Activated naive CD8-positive, alpha-beta T cell treated with anti-CD3 and anti-CD28 coated beads, Interleukin-2, amount 50 U/mL, for 24 hours (primary cell): ENCODE measurements at regions not wholly inside any gene's neighbourhood (a gene's known extent, or its start where the extent isn't known, plus 50 kb on each side); places are given as distances from the start of the nearest gene placed in this dataset.

ENCODE experiments used
- ATAC-seq: fragments of 150-1000 bp; cut with Tn5 transposase; one replicate; pipeline ENCODE4 v1.10.0; 2021
- DNase-seq: peaks from one replicate; pipeline ENCODE4 v3.0.0; 2021
- H3K27ac Mint-ChIP-seq: one replicate; pipeline ENCODE4 v1.8.0; 2021; ENCODE audit warnings: mild to moderate bottlenecking, mixed read lengths
- H3K27me3 Mint-ChIP-seq: one replicate; pipeline ENCODE4 v1.8.0; 2021; ENCODE audit warnings: mixed read lengths
- H3K36me3 Mint-ChIP-seq: one replicate; pipeline ENCODE4 v1.8.0; 2021; ENCODE audit warnings: low read depth, mixed read lengths
- H3K4me1 Mint-ChIP-seq: one replicate; pipeline ENCODE4 v1.8.0; 2021; ENCODE audit warnings: mixed read lengths
- H3K4me3 Mint-ChIP-seq: one replicate; pipeline ENCODE4 v1.8.0; 2021; ENCODE audit warnings: mild to moderate bottlenecking, moderate library complexity, mixed read lengths
- H3K9me3 Mint-ChIP-seq: one replicate; pipeline ENCODE4 v1.8.0; 2021; ENCODE audit warnings: mixed read lengths

DNA sequence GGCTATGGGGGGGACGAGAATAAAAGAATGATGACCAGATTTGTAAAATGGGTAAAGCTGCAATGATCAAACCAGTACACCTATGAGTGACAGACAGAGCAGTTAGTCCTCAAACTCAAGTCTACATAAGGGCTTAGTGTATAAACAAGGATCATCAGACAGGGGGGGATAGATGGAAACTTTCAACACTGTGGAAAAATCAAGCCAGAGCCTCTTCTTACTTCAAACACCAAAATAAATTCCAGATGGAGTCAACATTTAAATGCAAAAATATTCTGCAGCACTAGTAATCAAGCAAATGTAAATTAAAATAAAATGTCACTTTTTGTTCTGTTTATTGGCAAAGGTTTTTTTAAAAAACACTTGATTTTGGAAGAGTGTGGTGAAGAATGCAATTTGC lies 205.9 kb upstream of the RGMA start:
- Mint-ChIP-seq H3K4me3 (no peak overlapping the region), H3K4me1 (no peaks in the 10 kb centered on the region), H3K36me3 (no peaks in the 10 kb centered on the region), H3K27ac (no peak overlapping the region), H3K9me3 (no peaks in the 10 kb centered on the region), H3K27me3 (peaks cover 14% of the 10 kb centered on the region)
- no peak for DNase-seq
- no peak for ATAC-seq

DNA sequence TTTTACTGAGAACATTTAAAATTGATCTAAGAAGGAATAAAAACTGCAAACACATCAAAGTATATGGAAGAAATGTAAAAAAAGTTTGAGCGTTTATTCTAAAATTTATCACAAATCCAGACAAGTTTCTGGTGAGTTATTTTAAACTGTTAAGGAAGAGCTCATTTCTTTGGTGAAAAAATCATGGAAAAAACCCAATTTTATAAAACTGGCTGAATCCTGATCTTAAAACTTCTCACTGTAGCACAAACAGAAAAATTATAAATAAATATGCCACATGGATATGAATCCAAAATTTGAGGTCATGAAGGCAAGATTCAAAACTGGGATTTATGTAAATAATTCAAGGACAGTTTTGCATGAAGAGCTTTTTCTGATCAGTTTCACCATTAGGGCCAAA lies 205.1 kb upstream of the RGMA start:
- H3K4me3 Mint-ChIP-seq = no peak overlapping the region
- no peaks in the 10 kb centered on the region for H3K9me3 Mint-ChIP-seq
- H3K36me3 Mint-ChIP-seq = no peaks in the 10 kb centered on the region
- H3K27ac Mint-ChIP-seq = no peak overlapping the region
- no peaks in the 10 kb centered on the region for H3K4me1 Mint-ChIP-seq
- ATAC-seq (no peak), DNase-seq (no peak)
- peaks cover 18% of the 10 kb centered on the region for H3K27me3 Mint-ChIP-seq

DNA sequence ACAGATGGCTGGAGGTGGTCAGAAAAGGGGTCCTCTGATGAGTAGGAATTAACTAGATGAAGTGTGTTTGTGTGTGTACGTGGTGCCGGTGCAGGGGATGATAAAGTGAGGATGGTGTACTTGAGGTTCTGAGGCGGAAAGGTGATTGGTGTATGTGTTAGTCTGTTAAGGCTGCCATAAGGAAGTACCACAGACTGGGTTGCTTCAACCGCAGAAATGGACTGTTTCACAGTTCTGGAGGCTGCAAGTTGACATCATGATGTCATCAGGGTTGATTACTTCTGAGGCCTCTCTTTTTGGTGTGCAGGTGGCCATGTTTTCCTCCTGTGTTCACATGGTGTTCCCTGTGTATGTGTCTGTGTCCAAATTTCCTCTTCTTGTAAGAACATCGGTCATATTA lies 202.4 kb upstream of the RGMA start:
- peaks cover 15% of the 10 kb centered on the region for H3K27me3 Mint-ChIP-seq
- H3K27ac Mint-ChIP-seq = no peak overlapping the region
- DNase-seq (no peak), ATAC-seq (no peak)
- H3K36me3 Mint-ChIP-seq = no peaks in the 10 kb centered on the region
- H3K4me1 Mint-ChIP-seq = no peaks in the 10 kb centered on the region
- no peaks in the 10 kb centered on the region for H3K9me3 Mint-ChIP-seq
- H3K4me3 Mint-ChIP-seq = no peak overlapping the region

DNA sequence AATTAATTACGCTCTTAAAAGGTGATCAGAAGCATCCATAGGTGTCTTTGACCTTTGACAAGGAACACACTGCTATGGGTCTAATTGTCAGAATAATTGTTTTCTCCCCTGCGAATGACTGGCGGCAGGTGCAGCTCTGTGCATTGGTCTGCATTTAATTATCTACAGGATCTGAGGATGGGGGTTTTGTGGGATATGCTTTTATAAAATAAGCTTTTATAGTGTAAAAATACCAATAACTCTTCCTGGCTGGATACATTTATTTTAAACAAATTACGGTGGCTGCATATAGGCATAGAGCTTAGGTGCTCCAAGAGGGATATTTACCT lies 201.6 kb upstream of the RGMA start:
- Mint-ChIP-seq H3K4me3 (no peak overlapping the region), H3K9me3 (no peaks in the 10 kb centered on the region), H3K27me3 (peaks cover 15% of the 10 kb centered on the region), H3K36me3 (no peaks in the 10 kb centered on the region), H3K4me1 (no peaks in the 10 kb centered on the region), H3K27ac (no peak overlapping the region)
- no peak for ATAC-seq
- no peak for DNase-seq

GRCh38 chr15:93289941-93290617 lies 201.1 kb upstream of the RGMA start:
- Mint-ChIP-seq H3K27me3 (peaks cover 15% of the 10 kb centered on the region), H3K9me3 (no peaks in the 10 kb centered on the region)

GRCh38 chr15:93288728-93289294 lies 199.8 kb upstream of the RGMA start:
- DNase-seq (no peak), ATAC-seq (no peak)
- Mint-ChIP-seq H3K27ac (no peak overlapping the region), H3K27me3 (peaks cover 15% of the 10 kb centered on the region), H3K9me3 (no peaks in the 10 kb centered on the region), H3K36me3 (no peaks in the 10 kb centered on the region), H3K4me1 (no peaks in the 10 kb centered on the region), H3K4me3 (no peak overlapping the region)

More at GRCh38 chr15:93289941-93290617, 201.1 kb upstream of the RGMA start:
- no peak for ATAC-seq
- Mint-ChIP-seq H3K36me3 (no peaks in the 10 kb centered on the region), H3K27ac (no peak overlapping the region), H3K4me1 (no peaks in the 10 kb centered on the region), H3K4me3 (no peak overlapping the region)
- DNase-seq = no peak

- Mint-ChIP-seq H3K36me3 (no peaks in the 10 kb centered on the region), H3K9me3 (no peaks in the 10 kb centered on the region), H3K4me1 (no peaks in the 10 kb centered on the region), H3K27me3 (peaks cover 13% of the 10 kb centered on the region), H3K27ac (no peak overlapping the region), H3K4me3 (no peak overlapping the region)
- ATAC-seq (no peak), DNase-seq (no peak)
Measured at GRCh38 chr15:93286446-93286845, 197.4 kb upstream of the RGMA start.

GRCh38 chr15:93283854-93284253 lies 194.8 kb upstream of the RGMA start:
- DNase-seq = no peak

DNA sequence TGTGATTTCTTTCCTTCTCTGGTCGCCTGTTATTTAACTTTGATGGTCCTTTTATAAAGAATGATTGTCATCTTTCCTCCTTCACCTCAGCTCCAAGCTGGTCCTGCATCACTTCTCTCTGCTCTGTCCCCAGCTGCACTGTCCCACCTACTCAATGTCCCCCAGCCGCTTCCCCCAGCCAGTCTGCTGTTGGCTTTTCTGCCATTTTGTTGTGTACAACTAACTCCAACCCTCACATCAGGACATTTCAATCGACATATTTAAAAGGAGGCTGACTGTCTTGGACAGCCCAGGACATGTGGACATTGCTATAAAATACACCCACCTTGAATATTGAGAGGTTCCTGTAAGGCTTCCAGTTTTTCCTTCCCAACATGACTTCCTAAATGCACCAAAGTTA lies 193.8 kb upstream of the RGMA start:
- ATAC-seq (no peak), DNase-seq (no peak)
- Mint-ChIP-seq H3K36me3 (no peaks in the 10 kb centered on the region), H3K27ac (no peak overlapping the region), H3K9me3 (no peaks in the 10 kb centered on the region), H3K4me1 (no peaks in the 10 kb centered on the region), H3K4me3 (no peak overlapping the region), H3K27me3 (peaks cover 5% of the 10 kb centered on the region)

More at GRCh38 chr15:93283854-93284253, 194.8 kb upstream of the RGMA start:
- H3K27me3 Mint-ChIP-seq = peaks cover 5% of the 10 kb centered on the region
- no peaks in the 10 kb centered on the region for H3K36me3 Mint-ChIP-seq
- ATAC-seq = no peak
- no peaks in the 10 kb centered on the region for H3K9me3 Mint-ChIP-seq
- no peaks in the 10 kb centered on the region for H3K4me1 Mint-ChIP-seq
- no peak overlapping the region for H3K27ac Mint-ChIP-seq
- H3K4me3 Mint-ChIP-seq = no peak overlapping the region

DNA sequence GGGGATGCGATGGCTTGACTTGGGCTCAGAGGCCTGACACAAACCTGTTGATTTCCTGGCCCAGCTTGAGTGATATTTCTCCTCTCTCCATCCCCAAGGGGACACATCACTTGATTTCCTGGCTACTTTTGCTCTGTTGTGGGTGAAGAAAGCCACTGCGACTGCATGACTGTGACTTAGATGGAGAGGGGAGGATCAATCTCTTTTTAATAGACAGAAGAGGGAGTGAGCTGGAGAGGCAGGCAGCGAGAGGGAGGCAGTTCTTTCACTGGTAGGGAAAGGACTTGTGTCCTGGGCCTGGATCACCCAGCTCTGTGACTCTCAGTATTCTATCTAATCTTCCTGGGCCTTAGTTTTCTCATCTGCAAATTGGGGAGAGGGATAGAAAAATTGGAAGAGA lies 189.8 kb upstream of the RGMA start:
- H3K4me3 Mint-ChIP-seq = no peak overlapping the region
- H3K4me1 Mint-ChIP-seq = no peaks in the 10 kb centered on the region
- DNase-seq (no peak), ATAC-seq (no peak)
- peaks cover 5% of the 10 kb centered on the region for H3K27me3 Mint-ChIP-seq
- H3K9me3 Mint-ChIP-seq = no peaks in the 10 kb centered on the region
- no peaks in the 10 kb centered on the region for H3K36me3 Mint-ChIP-seq
- no peak overlapping the region for H3K27ac Mint-ChIP-seq

GRCh38 chr15:93278006-93278405 lies 189.0 kb upstream of the RGMA start:
- Mint-ChIP-seq H3K27me3 (peaks cover 5% of the 10 kb centered on the region), H3K36me3 (no peaks in the 10 kb centered on the region), H3K4me3 (no peak overlapping the region), H3K9me3 (no peaks in the 10 kb centered on the region), H3K4me1 (no peaks in the 10 kb centered on the region), H3K27ac (no peak overlapping the region)
- ATAC-seq = no peak
- no peak for DNase-seq

DNA sequence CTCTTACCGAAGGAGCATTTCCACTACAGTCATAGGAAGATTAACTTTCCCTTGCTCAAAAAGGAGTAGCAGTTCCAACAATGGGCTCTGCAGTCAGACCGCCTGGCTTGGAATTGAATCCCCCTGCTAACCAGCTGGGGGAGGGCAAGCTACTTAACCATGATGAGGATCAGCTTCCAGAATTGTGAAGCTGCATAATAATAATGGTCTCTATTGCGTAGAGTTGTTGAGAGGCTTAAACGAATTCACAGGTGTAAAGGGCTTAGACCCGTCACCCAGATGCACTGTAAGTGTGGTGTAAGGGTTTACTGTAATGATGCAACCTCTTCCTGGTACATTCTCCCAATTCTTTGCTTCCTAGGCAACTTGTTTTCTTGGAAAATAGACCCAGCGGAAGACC lies 185.2 kb upstream of the RGMA start:
- DNase-seq (no peak), ATAC-seq (no peak)
- H3K27me3 Mint-ChIP-seq = no peaks in the 10 kb centered on the region
- no peaks in the 10 kb centered on the region for H3K9me3 Mint-ChIP-seq
- no peaks in the 10 kb centered on the region for H3K4me1 Mint-ChIP-seq
- H3K27ac Mint-ChIP-seq = no peak overlapping the region
- no peak overlapping the region for H3K4me3 Mint-ChIP-seq
- H3K36me3 Mint-ChIP-seq = no peaks in the 10 kb centered on the region

DNA sequence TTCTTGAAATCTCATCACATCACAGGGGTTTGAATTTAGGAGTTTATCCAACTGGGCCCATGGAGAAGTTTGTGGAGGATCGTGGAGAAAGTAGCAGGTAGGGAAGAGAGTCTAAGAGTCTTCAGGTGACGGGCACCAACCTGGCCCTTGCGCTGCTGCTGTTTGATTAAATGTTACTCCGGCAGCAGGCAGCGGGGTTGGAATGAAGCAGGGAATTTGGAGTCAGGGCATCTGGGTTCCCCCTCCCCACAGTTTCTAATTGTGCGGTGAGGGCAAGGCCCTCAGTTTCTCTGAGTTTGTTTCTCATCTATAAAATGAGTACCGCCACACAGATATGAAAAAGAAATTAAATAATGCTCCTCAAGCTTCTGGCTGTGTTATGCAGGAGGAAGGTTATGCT lies 182.9 kb upstream of the RGMA start:
- Mint-ChIP-seq H3K4me3 (no peak overlapping the region), H3K27ac (no peak overlapping the region), H3K27me3 (no peaks in the 10 kb centered on the region), H3K36me3 (no peaks in the 10 kb centered on the region), H3K4me1 (no peaks in the 10 kb centered on the region), H3K9me3 (no peaks in the 10 kb centered on the region)
- DNase-seq = no peak
- no peak for ATAC-seq

GRCh38 chr15:93270937-93271467 lies 182.0 kb upstream of the RGMA start:
- no peaks in the 10 kb centered on the region for H3K9me3 Mint-ChIP-seq
- H3K27ac Mint-ChIP-seq = no peak overlapping the region
- no peaks in the 10 kb centered on the region for H3K36me3 Mint-ChIP-seq
- H3K4me3 Mint-ChIP-seq = no peak overlapping the region
- DNase-seq (no peak), ATAC-seq (no peak)
- H3K4me1 Mint-ChIP-seq = no peaks in the 10 kb centered on the region
- H3K27me3 Mint-ChIP-seq = no peaks in the 10 kb centered on the region

DNA sequence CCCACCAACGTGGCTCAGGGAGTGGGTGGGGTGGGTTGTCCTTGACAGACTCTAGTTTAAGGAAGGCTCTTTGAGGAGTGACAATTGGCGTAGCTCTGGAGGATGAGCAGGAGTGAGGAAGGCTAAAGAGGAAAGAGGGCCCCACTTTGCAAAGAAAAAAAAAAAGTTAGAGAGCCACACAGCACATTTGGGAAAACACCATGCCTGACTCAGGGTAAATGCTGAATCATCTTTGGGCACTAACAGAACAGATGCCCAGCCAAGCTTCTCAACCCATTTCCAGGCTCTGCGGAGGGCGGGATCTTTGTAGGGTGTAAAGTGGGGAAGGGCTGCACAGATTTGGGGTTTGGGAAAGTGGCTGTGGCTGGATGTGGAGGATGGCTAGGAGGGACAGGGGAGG lies 179.1 kb upstream of the RGMA start:
- Mint-ChIP-seq H3K27me3 (no peaks in the 10 kb centered on the region), H3K36me3 (no peaks in the 10 kb centered on the region), H3K27ac (no peak overlapping the region), H3K9me3 (no peaks in the 10 kb centered on the region), H3K4me1 (no peaks in the 10 kb centered on the region), H3K4me3 (no peak overlapping the region)
- no peak for DNase-seq
- ATAC-seq = no peak

DNA sequence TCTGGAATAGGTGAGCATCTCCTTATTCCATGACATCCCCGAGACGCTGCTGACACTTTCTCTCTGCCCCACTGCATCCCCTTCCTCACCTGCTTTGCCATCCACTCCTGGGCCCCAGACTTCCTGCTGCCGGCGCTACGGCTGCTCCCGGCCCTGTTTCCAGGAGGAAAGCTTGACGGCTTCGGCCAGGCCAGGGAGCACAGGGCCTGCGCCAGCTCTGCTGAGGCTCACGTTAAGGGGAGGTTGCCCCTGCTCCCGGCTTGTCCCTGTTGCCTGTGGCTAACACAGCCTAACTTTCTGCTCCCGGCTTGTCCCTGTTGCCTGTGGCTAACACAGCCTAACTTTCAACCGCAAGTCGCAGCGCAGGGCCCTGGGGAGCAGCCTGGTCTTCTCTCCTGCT lies 177.3 kb upstream of the RGMA start:
- no peak overlapping the region for H3K27ac Mint-ChIP-seq
- ATAC-seq = no peak
- no peaks in the 10 kb centered on the region for H3K4me1 Mint-ChIP-seq
- H3K4me3 Mint-ChIP-seq = no peak overlapping the region
- H3K9me3 Mint-ChIP-seq = no peaks in the 10 kb centered on the region
- peaks cover 4% of the 10 kb centered on the region for H3K27me3 Mint-ChIP-seq
- no peak for DNase-seq
- no peaks in the 10 kb centered on the region for H3K36me3 Mint-ChIP-seq
